ENCODE measurements at regions not wholly inside any gene's neighbourhood (a gene's known extent, or its start where the extent isn't known, plus 50 kb on each side); places are given as distances from the start of the nearest gene placed in this dataset.

- no peak for DNase-seq
Measured at GRCh38 chr1:114314098-114314497, 160.4 kb upstream of the SYT6 start.

GRCh38 chr1:114310695-114311271 lies 157.1 kb upstream of the SYT6 start:
- no peak for DNase-seq

GRCh38 chr1:114302821-114303220 lies 149.2 kb upstream of the SYT6 start:
- DNase-seq, result no peak

GRCh38 chr1:114299331-114299975 lies 145.8 kb upstream of the SYT6 start:
- DNase-seq, result no peak

- no peak for DNase-seq
Measured at GRCh38 chr1:114298008-114298407, 144.3 kb upstream of the SYT6 start.

DNA sequence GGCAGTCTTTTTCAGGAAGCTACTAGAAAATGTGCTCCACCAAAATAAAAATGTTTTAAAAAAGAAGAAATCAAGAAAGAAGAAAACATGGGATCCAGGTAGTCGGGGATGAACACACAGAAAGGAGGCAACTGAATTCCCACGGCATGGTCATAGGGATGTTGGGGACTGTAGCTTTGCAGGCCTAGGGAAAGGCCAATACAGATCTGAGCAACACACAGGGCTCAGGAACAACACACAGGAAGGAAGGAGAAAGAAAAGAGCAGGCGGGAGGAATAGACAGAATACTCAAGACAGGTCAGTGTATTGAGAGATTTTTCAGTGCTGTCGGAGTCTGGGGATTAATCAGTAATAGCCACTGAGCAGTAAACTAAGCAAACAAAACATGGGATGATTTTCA lies 142.7 kb upstream of the SYT6 start:
- DNase-seq, result no peak

- no peak for DNase-seq
Measured at GRCh38 chr1:114295321-114295720, 141.7 kb upstream of the SYT6 start.

DNA sequence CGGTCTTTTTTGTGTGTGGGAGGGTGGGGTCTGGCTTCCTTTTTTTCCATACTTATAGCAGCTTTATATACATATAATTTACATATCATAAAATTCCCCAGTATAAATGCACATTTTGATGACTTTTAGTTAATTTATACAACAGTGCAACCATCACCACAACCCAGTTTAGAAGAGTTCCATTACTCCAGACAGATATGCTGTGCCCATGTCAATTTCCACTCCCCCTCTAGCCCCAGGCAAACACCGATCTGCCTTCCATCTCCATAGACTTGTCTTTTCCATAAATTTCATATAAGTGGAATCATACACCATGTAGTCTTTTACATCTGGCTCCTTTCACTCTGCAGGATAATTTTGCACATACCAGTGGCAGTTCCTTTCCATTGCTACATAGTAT lies 139.2 kb upstream of the SYT6 start:
- no peak for DNase-seq

DNA sequence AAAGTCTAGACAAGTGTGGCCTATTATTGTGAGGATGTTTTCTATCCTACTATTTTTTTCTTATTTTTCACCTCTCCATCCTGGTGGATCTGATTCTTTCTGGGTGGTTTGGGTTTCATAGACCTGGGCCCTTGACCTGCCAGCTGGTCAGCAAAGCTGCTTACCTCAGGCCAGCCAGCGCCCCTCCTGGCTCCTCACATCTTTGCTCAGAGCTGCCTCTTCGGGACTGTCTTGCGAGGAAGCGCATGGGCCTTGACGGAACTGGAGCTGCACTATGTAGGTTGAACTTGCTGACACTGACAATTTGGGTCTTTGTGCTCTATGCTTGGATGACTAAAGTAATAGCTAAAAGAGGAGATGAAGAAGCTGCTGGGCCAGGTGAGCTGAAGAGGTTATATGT lies 138.5 kb upstream of the SYT6 start:
- DNase-seq, result no peak

GRCh38 chr1:114290776-114291175 lies 137.1 kb upstream of the SYT6 start:
- DNase-seq, result no peak

DNA sequence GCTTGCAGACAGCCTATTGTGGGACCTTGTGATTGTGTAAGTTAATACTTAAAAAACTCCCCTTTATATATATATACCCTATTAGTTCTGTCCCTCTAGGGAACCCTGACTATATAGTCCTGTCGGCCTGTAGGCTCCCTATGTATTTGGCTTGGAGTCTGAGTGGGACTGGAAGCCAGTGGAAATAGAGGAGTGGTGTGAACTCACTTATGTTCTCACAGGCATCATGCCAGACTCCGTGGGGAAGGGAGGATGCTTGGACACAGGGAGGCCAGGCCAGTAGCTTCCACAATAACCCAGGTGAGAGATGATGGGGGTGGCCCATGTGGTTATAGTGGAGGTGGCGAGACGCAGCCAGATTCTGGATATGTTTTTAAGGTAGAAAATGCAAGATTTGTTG lies 136.7 kb upstream of the SYT6 start:
- DNase-seq, result no peak

DNA sequence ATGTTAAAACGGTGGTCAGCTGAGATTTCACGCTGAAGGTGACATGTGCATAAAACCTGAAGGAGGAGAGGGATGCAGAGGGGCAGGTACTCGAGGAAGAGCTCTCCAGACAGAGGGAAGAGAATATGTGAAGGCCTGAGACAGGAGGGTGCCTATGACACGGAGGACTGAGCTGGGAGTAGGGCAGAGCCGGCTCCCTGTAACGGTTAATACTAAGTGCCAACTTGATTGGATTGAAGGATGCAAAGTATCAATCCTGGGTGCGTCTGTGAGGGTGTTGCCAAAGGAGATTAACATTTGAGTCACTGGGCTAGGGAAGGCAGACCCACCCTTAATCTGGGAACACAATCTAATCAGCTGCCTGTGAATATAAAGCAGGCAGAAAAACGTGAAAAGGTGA lies 136.2 kb upstream of the SYT6 start:
- DNase-seq, result no peak

- DNase-seq, result no peak
Measured at GRCh38 chr1:114289306-114289705, 135.6 kb upstream of the SYT6 start.

GRCh38 chr1:114286960-114287359 lies 133.3 kb upstream of the SYT6 start:
- no peak for DNase-seq

DNA sequence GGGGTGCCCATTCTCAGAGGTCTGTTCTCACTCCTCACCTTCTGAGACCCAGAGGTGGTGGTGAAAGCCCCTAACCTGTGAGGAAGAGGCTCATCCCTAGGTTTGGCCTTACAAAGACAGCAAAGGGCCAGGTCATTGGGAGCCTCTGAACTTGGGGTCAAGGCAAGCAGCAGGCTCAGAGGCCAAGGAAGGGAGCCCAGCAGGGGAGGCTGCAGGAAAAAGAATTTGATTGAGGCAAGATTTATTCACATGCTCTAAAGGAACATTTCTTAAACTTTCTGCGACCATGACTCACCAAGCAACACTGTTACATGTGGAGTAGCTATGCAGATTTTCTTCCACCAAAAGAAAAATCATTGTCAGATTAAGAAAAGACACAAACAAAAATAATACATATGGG lies 132.5 kb upstream of the SYT6 start:
- DNase-seq, result no peak

GRCh38 chr1:114282751-114283403 lies 129.2 kb upstream of the SYT6 start:
- DNase-seq, result peak; percentile 82

- no peak for DNase-seq
Measured at GRCh38 chr1:114278911-114279310, 125.2 kb upstream of the SYT6 start.

GRCh38 chr1:114278430-114278829 lies 124.8 kb upstream of the SYT6 start:
- DNase-seq, result no peak

DNA sequence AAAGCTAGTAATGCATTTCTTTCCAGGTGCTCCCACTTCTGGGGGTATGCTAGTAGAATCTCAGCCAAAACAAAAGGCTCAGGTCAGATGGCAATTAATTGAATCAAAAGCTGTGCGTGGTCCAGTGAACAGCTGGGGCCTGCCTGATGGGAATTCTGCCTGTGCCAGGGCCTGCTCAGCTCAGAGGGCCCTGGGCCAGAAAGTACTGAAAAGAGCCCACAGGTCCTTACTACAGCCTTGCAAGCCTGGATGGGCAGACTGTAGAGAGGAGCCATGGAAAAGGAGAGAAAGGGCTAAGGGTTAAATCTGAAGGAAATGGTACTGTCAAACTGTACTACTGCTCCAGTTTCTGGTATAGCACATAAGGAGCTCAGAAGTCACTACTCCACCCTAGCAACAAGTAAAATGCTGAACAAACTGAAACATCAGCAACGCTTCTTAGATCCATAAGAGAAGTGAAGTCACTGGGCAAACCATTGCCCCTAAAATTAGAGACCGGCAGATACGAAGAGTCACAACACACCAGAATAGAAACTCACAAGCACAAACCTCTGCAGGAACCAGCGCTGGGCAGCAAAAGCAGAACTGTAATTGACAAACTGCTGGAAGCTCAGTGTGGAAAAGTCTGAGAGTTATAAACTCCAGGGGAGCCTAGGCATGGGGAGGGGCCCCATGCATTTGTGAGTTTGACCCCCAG lies 121.1 kb upstream of the SYT6 start:
- no peak for DNase-seq

DNA sequence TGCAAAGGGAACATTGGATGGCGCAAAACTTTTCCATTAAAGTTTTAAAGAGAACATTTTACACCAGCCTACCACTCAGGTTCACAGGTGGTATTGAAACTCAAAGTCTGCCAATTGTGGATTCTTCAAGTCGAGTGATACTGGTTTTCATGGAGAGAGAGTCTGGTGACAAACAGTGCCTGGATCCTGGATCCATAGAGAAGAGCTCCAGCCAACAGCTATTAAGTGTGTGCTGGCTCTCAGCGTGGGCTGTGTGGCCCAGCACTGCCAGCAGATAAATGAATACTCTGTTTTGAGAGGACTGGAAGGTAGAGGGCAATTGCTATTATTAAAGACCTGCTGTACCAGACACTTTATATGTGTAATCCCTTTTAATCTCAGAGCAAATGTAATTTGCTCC lies 118.9 kb upstream of the SYT6 start:
- DNase-seq, result no peak

DNA sequence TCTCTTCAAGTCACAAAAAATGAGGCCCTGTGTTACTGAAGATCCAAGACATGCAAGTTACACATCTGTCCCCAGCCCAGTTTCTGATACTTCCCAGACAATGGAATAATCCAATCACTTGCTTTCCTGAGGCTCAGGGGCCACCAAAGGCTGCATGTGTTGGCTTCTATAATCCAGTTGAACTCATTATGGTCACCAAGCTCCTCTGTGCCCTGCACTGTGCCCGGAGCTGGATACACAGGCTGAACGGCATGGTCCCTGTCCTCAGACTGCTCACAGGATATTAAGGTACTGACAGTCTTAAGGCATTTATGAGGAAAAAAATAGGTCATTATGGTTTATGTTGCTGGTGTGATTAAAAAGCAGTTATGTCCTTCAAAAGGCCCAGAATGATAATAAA lies 117.0 kb upstream of the SYT6 start:
- DNase-seq, result no peak

DNA sequence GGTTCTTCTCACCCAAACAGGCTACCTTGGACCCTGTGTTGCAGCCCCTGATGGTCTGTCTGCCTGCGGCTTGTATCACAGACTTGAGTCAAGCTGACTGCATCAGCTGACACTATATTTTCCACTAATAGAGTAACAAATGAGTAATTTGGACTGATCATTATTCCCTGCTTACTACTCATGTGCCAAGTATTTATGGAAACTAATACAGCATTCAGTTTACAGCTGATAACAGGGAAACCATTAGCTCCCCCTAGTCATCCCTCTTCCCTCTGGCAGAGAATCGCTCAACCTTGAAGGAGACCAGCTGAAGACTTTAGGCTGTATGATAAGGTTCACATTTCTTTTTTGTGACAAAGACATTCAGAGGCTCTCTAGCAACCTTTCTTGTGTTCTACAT lies 116.6 kb upstream of the SYT6 start:
- no peak for DNase-seq

DNA sequence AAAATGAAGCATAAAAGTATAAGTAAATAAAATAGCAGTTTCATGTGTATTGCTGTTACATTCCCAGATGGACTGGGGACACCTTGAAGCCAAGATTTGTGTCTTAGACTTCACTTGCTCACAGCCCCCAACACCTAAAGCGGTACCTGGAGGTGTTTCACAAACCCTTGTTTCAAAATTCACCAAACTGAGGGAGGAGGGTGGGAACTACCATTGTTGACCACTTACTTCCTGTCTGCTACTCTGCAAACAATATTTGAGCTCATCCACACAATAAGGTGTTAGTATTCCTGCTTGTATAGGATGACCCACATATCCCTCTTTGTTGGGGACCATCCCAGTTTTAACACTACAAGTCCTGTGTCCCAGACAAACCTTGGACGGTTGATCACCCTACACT lies 115.9 kb upstream of the SYT6 start:
- peak; percentile 1 for DNase-seq

DNA sequence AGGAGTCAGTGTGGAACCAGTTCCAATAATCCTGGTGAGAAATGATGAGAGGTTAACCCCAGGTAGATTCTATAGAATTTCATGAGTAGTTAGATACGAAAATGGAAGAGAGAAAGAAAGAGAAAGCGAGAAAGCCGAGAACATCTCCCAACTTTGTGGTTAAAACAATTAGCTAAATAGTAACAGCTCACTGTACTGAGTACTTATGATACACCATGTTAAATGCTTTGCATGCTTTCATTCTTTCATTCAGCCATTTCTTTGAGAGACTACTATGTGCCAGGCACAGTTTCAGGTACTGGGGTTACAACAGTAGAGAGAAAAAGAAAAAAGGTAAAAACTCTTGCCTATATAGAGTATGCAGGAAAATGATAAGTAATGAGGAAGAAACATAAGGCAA lies 109.7 kb upstream of the SYT6 start:
- DNase-seq, result no peak

Data from CD4-positive, alpha-beta T cell treated with Interleukin-12 subunit alpha and Interleukin-12 subunit beta, for 1 hour (primary cell).